GM06990 (cell line): ENCODE measurements at regions not wholly inside any gene's neighbourhood (a gene's known extent, or its start where the extent isn't known, plus 50 kb on each side); places are given as distances from the start of the nearest gene placed in this dataset.
"Not testable (repeated sequence)": the region's sequence is repeated elsewhere in the genome, so short reads cannot be mapped to it uniquely, and the experiment has no call there.

Source experiments
- DNase-seq: peaks from one replicate; pipeline ENCODE4 v3.0.0-alpha.2; 2011; ENCODE audit not compliant: insufficient read length; ENCODE audit errors: extremely low read depth
- H3K27me3 ChIP-seq: replicated peaks from 2 replicates; pipeline ENCODE4 v1.6.0; 2011; ENCODE audit warnings: low read length; ENCODE audit not compliant: control insufficient read depth, insufficient read depth
- H3K36me3 ChIP-seq: 2 replicates; pipeline ENCODE4 v1.5.1; 2011; ENCODE audit warnings: low read length; ENCODE audit not compliant: control insufficient read depth, insufficient read depth
- H3K4me3 ChIP-seq: replicated peaks from 2 replicates; pipeline ENCODE4 v1.5.1; 2011; ENCODE audit warnings: low read depth, mild to moderate bottlenecking, control low read depth, low read length
- CTCF ChIP-seq: IDR thresholded peaks from 2 replicates; pipeline ENCODE4 v1.5.1; 2011; ENCODE audit warnings: low read length, control low read depth, mild to moderate bottlenecking, inconsistent platforms; ENCODE audit not compliant: insufficient read depth, poor library complexity, severe bottlenecking

- H3K4me3 ChIP-seq = no peak overlapping the region
- no peak for DNase-seq
- TF ChIP-seq CTCF = no peak
Observed at GRCh38 chr5:52139888-52140615, 647.7 kb upstream of the ITGA1 start.

GRCh38 chr5:52148679-52149078 is 639.0 kb upstream of the ITGA1 start:
- Histone ChIP-seq H3K4me3 (no peak overlapping the region), H3K36me3 (no peaks in the 10 kb centered on the region), H3K27me3 (no peaks in the 10 kb centered on the region)
- DNase-seq = no peak
- no peak for TF ChIP-seq CTCF

More at GRCh38 chr5:52139888-52140615, 647.7 kb upstream of the ITGA1 start:
- Histone ChIP-seq H3K36me3 (no peaks in the 10 kb centered on the region), H3K27me3 (no peaks in the 10 kb centered on the region)

GRCh38 chr5:52150501-52150900 is 637.2 kb upstream of the ITGA1 start:
- Histone ChIP-seq H3K27me3 (no peaks in the 10 kb centered on the region), H3K36me3 (no peaks in the 10 kb centered on the region), H3K4me3 (no peak overlapping the region)
- DNase-seq = no peak
- TF ChIP-seq CTCF = no peak

GRCh38 chr5:52156809-52157208 is 630.9 kb upstream of the ITGA1 start:
- not testable (repeated sequence) for H3K36me3 ChIP-seq, H3K27me3 ChIP-seq, DNase-seq, H3K4me3 ChIP-seq

GRCh38 chr5:52165806-52166205 is 621.9 kb upstream of the ITGA1 start:
- H3K4me3 ChIP-seq, H3K36me3 ChIP-seq, DNase-seq, H3K27me3 ChIP-seq: not testable (repeated sequence)

- TF ChIP-seq CTCF = no peak
- Histone ChIP-seq H3K27me3 (no peaks in the 10 kb centered on the region), H3K4me3 (no peak overlapping the region), H3K36me3 (no peaks in the 10 kb centered on the region)
- no peak for DNase-seq
Observed at GRCh38 chr5:52173133-52173532, 614.6 kb upstream of the ITGA1 start.

- no peak for TF ChIP-seq CTCF
- no peaks in the 10 kb centered on the region for H3K36me3 ChIP-seq
- H3K27me3 ChIP-seq = no peaks in the 10 kb centered on the region
- H3K4me3 ChIP-seq = no peak overlapping the region
- no peak for DNase-seq
Observed at GRCh38 chr5:52177193-52177592, 610.5 kb upstream of the ITGA1 start.
